Large intestine (tissue), 3 donors: ENCODE measurements at regions not wholly inside any gene's neighbourhood (a gene's known extent, or its start where the extent isn't known, plus 50 kb on each side); places are given as distances from the start of the nearest gene placed in this dataset.
"Not testable (repeated sequence)": the region's sequence is repeated elsewhere in the genome, so short reads cannot be mapped to it uniquely, and the experiment has no call there.

Source experiments
- DNase-seq, 2 donors: peaks; one replicate each; pipeline versions ENCODE4 v3.0.0 to v3.0.0-alpha.2; 2013
- H3K27ac ChIP-seq: one replicate; pipeline ENCODE4 v1.5.1; 2013; ENCODE audit warnings: low read length
- H3K27me3 ChIP-seq: 2 replicates; pipeline ENCODE4 v1.6.1; 2013; ENCODE audit warnings: low read length; ENCODE audit not compliant: control insufficient read depth, insufficient read depth
- H3K36me3 ChIP-seq: 2 replicates; pipeline ENCODE4 v1.6.1; 2013; ENCODE audit warnings: low read length; ENCODE audit not compliant: control insufficient read depth, insufficient read depth
- H3K4me1 ChIP-seq: one replicate; pipeline ENCODE4 v1.6.1; 2013; ENCODE audit warnings: low read length; ENCODE audit not compliant: control insufficient read depth, insufficient read depth
- H3K4me3 ChIP-seq: one replicate; pipeline ENCODE4 v1.5.1; 2013; ENCODE audit warnings: low read length
- H3K9me3 ChIP-seq: one replicate; pipeline ENCODE4 v1.6.1; 2013; ENCODE audit warnings: mild to moderate bottlenecking, low read depth, low read length, moderate library complexity; ENCODE audit not compliant: control insufficient read depth
- WGBS: methylation state at CpG from one replicate; pipeline ENCODE4 v1.1.5; 2013; ENCODE audit warnings: low lambda C conversion rate; ENCODE audit not compliant: insufficient coverage; 5-methylcytosine and 5-hydroxymethylcytosine counted together

- H3K27me3 ChIP-seq, result no peaks in the 10 kb centered on the region
- no peaks in the 10 kb centered on the region for H3K36me3 ChIP-seq
- no CpG with 5 or more reads among the region's 6 CpGs for WGBS
- peaks cover 4% of the 10 kb centered on the region for H3K4me1 ChIP-seq
- no peak for DNase-seq
- no peak overlapping the region for H3K27ac ChIP-seq
- H3K9me3 ChIP-seq, result no peaks in the 10 kb centered on the region
- H3K4me3 ChIP-seq, result no peak overlapping the region
Measured at GRCh38 chr18:22521026-22521707, 103.5 kb upstream of the CTAGE1 start.

GRCh38 chr18:22523481-22523880 lies 105.8 kb upstream of the CTAGE1 start:
- H3K27me3 ChIP-seq, result no peaks in the 10 kb centered on the region
- no peak overlapping the region for H3K4me3 ChIP-seq
- H3K4me1 ChIP-seq, result no peaks in the 10 kb centered on the region
- H3K9me3 ChIP-seq, result no peaks in the 10 kb centered on the region
- H3K36me3 ChIP-seq, result no peaks in the 10 kb centered on the region
- no peak for DNase-seq
- no CpG with 5 or more reads among the region's 2 CpGs for WGBS
- no peak overlapping the region for H3K27ac ChIP-seq

- Histone ChIP-seq H3K36me3 (no peaks in the 10 kb centered on the region), H3K27ac (no peak overlapping the region), H3K4me1 (no peaks in the 10 kb centered on the region), H3K27me3 (no peaks in the 10 kb centered on the region), H3K4me3 (no peak overlapping the region), H3K9me3 (no peaks in the 10 kb centered on the region)
- no peak for DNase-seq
- WGBS, result no CpG with 5 or more reads among the region's 6 CpGs
Measured at GRCh38 chr18:22524783-22525182, 107.1 kb upstream of the CTAGE1 start.

DNA sequence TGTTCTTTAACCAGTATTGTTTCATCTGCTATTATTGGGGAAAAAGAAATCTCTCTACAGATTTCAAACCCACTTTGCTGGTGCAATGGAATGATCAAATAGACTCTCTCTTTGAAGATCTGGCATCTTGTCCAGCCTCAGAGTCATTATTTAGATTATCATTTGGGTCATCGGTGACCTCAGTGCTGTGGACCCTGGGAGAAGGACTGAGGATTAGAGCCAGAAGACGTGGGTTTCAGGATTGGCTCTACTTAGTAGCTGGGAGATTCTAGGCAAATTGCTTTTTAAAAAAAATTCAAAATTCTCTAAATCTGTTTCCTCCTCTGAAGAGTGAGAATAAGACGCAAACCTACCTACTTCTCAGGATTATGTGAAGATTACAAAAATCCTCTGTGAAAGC lies 107.6 kb upstream of the CTAGE1 start:
- Histone ChIP-seq H3K4me1 (no peaks in the 10 kb centered on the region), H3K27me3 (no peaks in the 10 kb centered on the region), H3K4me3 (no peak overlapping the region), H3K27ac (no peak overlapping the region), H3K9me3 (no peaks in the 10 kb centered on the region), H3K36me3 (no peaks in the 10 kb centered on the region)
- WGBS, result no CpG with 5 or more reads among the region's 3 CpGs
- no peak for DNase-seq

- Histone ChIP-seq H3K4me3 (no peak overlapping the region), H3K27me3 (no peaks in the 10 kb centered on the region), H3K36me3 (no peaks in the 10 kb centered on the region), H3K9me3 (no peaks in the 10 kb centered on the region), H3K27ac (no peak overlapping the region), H3K4me1 (no peaks in the 10 kb centered on the region)
- no CpG with 5 or more reads among the region's 3 CpGs for WGBS
- no peak for DNase-seq
Measured at GRCh38 chr18:22525883-22526282, 108.2 kb upstream of the CTAGE1 start.

- no peak for DNase-seq
- WGBS, result 100% methylated on average over 1 of the region's 3 CpGs
- Histone ChIP-seq H3K9me3 (no peaks in the 10 kb centered on the region), H3K27ac (no peak overlapping the region), H3K27me3 (no peaks in the 10 kb centered on the region), H3K4me1 (no peaks in the 10 kb centered on the region), H3K4me3 (no peak overlapping the region), H3K36me3 (no peaks in the 10 kb centered on the region)
Measured at GRCh38 chr18:22528291-22528690, 110.6 kb upstream of the CTAGE1 start.

DNA sequence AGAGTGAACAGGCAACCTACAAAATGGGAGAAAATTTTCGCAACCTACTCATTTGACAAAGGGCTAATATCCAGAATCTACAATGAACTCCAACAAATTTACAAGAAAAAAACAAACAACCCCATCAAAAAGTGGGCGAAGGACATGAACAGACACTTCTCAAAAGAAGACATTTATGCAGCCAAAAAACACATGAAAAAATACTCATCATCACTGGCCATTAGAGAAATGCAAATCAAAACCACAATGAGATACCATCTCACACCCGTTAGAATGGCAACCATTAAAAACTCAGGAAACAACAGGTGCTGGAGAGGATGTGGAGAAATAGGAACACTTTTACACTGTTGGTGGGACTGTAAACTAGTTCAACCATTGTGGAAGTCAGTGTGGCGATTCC lies 117.0 kb upstream of the CTAGE1 start:
- not testable (repeated sequence) for H3K27ac ChIP-seq, H3K4me3 ChIP-seq, H3K4me1 ChIP-seq, H3K36me3 ChIP-seq, H3K9me3 ChIP-seq, DNase-seq, H3K27me3 ChIP-seq
- no CpG with 5 or more reads among the region's 4 CpGs for WGBS

- no peaks in the 10 kb centered on the region for H3K4me1 ChIP-seq
- DNase-seq, result no peak
- WGBS, result no CpG with 5 or more reads among the region's 7 CpGs
- H3K4me3 ChIP-seq, result no peak overlapping the region
- H3K9me3 ChIP-seq, result no peaks in the 10 kb centered on the region
- H3K27ac ChIP-seq, result no peak overlapping the region
- no peaks in the 10 kb centered on the region for H3K27me3 ChIP-seq
- no peaks in the 10 kb centered on the region for H3K36me3 ChIP-seq
Measured at GRCh38 chr18:22536558-22536957, 118.8 kb upstream of the CTAGE1 start.

DNA sequence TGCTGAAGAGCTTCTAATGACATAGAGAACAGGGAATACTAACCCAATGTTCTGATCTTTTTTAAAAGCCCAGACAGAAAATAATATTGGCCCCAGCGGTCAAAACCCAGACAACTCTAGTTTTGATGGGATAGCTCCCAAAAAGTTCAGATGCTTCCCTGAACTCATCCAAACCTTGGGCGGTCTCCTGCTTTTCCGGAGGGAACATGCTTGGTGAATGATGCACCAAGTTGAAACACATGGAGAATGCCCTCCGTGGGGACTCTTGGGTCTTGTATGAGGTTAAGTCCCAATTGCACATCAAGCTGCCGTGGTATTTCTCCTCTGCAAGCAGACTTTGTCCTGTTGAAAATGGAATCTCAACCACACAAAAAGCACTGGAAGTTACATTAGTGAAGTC lies 120.7 kb upstream of the CTAGE1 start:
- no peak overlapping the region for H3K4me3 ChIP-seq
- H3K9me3 ChIP-seq, result no peaks in the 10 kb centered on the region
- H3K36me3 ChIP-seq, result no peaks in the 10 kb centered on the region
- H3K27me3 ChIP-seq, result no peaks in the 10 kb centered on the region
- no peak for DNase-seq
- H3K27ac ChIP-seq, result no peak overlapping the region
- no peaks in the 10 kb centered on the region for H3K4me1 ChIP-seq
- no CpG with 5 or more reads among the region's 5 CpGs for WGBS

DNA sequence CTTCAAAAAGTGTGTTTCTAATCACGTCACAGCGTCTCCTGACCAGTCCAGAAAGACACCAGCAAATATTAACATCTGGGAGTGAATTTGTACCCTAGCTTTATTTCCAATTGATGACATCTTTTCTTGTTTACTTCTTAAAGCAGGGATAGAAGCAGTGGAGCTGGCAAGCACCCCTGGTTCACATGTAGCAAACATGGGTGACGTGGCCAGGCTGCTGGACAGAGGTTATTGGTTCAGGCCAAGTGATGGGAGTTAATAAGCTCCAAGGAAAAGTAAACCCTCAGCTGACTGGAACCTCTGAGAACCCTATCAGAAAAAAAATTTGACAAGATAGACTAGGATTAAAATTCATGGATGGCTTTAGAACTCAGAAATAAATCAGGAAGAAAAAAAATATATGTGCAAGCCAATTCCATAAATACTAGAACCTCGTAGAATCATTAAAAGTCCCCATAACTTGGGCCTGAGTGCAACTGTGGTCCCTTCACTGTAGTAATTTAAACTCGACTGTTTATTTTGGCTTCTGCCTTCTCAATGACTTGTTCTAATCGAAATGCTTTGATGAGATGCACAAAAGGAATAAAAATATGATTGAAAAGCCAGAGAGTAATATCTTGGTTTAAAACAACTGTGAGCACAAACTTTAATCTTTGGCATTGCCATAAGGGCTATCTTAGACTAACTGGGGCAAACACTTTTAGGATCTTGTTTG lies 121.5 kb upstream of the CTAGE1 start:
- H3K27me3 ChIP-seq, result no peaks in the 10 kb centered on the region
- no peaks in the 10 kb centered on the region for H3K36me3 ChIP-seq
- DNase-seq, result no peak
- H3K4me1 ChIP-seq, result no peaks in the 10 kb centered on the region
- WGBS, result no CpG with 5 or more reads among the region's 6 CpGs
- no peak overlapping the region for H3K4me3 ChIP-seq
- H3K9me3 ChIP-seq, result no peaks in the 10 kb centered on the region
- no peak overlapping the region for H3K27ac ChIP-seq

DNA sequence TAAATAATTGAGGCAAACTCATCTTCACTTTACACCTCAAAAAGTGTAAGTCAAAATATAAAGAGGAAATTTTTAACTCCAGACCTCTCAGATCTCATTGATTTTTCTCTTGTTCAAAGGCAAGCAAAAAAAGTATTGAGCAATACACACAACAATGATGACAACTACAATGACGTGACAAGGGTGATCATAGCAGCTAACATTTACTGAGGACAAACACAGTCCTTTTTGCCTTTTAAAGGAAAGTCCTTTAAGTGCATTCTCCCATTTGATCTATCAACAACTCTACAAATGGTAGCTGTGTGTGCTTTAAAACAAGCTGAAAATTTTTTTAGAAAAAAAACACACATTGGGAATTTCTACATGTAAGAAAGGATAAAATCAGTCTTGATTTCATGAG lies 123.5 kb upstream of the CTAGE1 start:
- H3K9me3 ChIP-seq, result no peaks in the 10 kb centered on the region

More for the DNA sequence above, 123.5 kb upstream of the CTAGE1 start:
- Histone ChIP-seq H3K27me3 (no peaks in the 10 kb centered on the region), H3K4me3 (no peak overlapping the region), H3K27ac (no peak overlapping the region), H3K36me3 (no peaks in the 10 kb centered on the region), H3K4me1 (no peaks in the 10 kb centered on the region)
- no peak for DNase-seq
- no CpG with 5 or more reads among the region's 1 CpG for WGBS
